ENCODE measurements at regions not wholly inside any gene's neighbourhood (a gene's known extent, or its start where the extent isn't known, plus 50 kb on each side); places are given as distances from the start of the nearest gene placed in this dataset.

GRCh38 chr12:113559466-113559865, 87.8 kb upstream of the LHX5 start:
- Histone ChIP-seq H3K4me2 (ENCODE audit: low read depth, low read length) (no peak overlapping the region), H2AFZ (ENCODE audit: low read length) (no peak overlapping the region), H3K27ac (ENCODE audit: low read length) (no peak overlapping the region), H3K9me2 (replicated peaks; ENCODE audit: insufficient read depth, low read length) (no peaks in the 10 kb centered on the region), H3F3A (ENCODE audit: insufficient read depth, low read length) (no peaks in the 10 kb centered on the region), H3K4me3 (ENCODE audit: low read length) (no peak overlapping the region), H3K79me2 (ENCODE audit: low read length) (no peaks in the 10 kb centered on the region), H3K36me3 (replicated peaks; ENCODE audit: insufficient read depth, low read length) (no peaks in the 10 kb centered on the region), H3K9me3 (replicated peaks; ENCODE audit: insufficient read depth, low read length) (no peaks in the 10 kb centered on the region), H3K4me1 (ENCODE audit: low read length) (no peaks in the 10 kb centered on the region), H4K20me1 (ENCODE audit: insufficient read depth, low read length) (no peaks in the 10 kb centered on the region), H3K27me3 (replicated peaks; ENCODE audit: insufficient read depth, low read length) (no peaks in the 10 kb centered on the region), H3K9ac (ENCODE audit: low read length) (no peak overlapping the region)
- TF ChIP-seq EZH2phosphoT487 (IDR thresholded peaks at IDR 0.05; ENCODE audit: low read length): no peak
- TF ChIP-seq EZH2 (optimal IDR thresholded peaks at IDR 0.05; ENCODE audit: low read depth, low read length): no peak
- no peak for TF ChIP-seq CTCF (IDR thresholded peaks at IDR 0.05; ENCODE audit: low read length)
- no peak for DNase-seq

GRCh38 chr12:113555226-113555625, 83.6 kb upstream of the LHX5 start:
- Histone ChIP-seq H3K9me3 (replicated peaks; ENCODE audit: insufficient read depth, low read length) (no peaks in the 10 kb centered on the region), H3K27me3 (replicated peaks; ENCODE audit: insufficient read depth, low read length) (no peaks in the 10 kb centered on the region), H2AFZ (ENCODE audit: low read length) (no peak overlapping the region), H3K4me3 (ENCODE audit: low read length) (no peak overlapping the region), H3K9me2 (replicated peaks; ENCODE audit: insufficient read depth, low read length) (no peaks in the 10 kb centered on the region), H3K27ac (ENCODE audit: low read length) (no peak overlapping the region), H3F3A (ENCODE audit: insufficient read depth, low read length) (no peaks in the 10 kb centered on the region), H3K4me2 (ENCODE audit: low read depth, low read length) (no peak overlapping the region), H3K9ac (ENCODE audit: low read length) (no peak overlapping the region), H3K36me3 (replicated peaks; ENCODE audit: insufficient read depth, low read length) (no peaks in the 10 kb centered on the region), H3K79me2 (ENCODE audit: low read length) (no peaks in the 10 kb centered on the region), H4K20me1 (ENCODE audit: insufficient read depth, low read length) (no peaks in the 10 kb centered on the region), H3K4me1 (ENCODE audit: low read length) (no peaks in the 10 kb centered on the region)
- no peak for DNase-seq
- TF ChIP-seq EZH2phosphoT487 (IDR thresholded peaks at IDR 0.05; ENCODE audit: low read length): no peak
- no peak for TF ChIP-seq EZH2 (optimal IDR thresholded peaks at IDR 0.05; ENCODE audit: low read depth, low read length)
- no peak for TF ChIP-seq CTCF (IDR thresholded peaks at IDR 0.05; ENCODE audit: low read length)

GRCh38 chr12:113552760-113553159, 81.1 kb upstream of the LHX5 start:
- no peaks in the 10 kb centered on the region for H3K36me3 ChIP-seq (replicated peaks; ENCODE audit: insufficient read depth, low read length)
- no peak for DNase-seq
- H3K79me2 ChIP-seq (ENCODE audit: low read length): no peaks in the 10 kb centered on the region
- H3K4me3 ChIP-seq (ENCODE audit: low read length): no peak overlapping the region
- TF ChIP-seq CTCF (IDR thresholded peaks at IDR 0.05; ENCODE audit: low read length): no peak
- no peak for TF ChIP-seq EZH2 (optimal IDR thresholded peaks at IDR 0.05; ENCODE audit: low read depth, low read length)
- TF ChIP-seq EZH2phosphoT487 (IDR thresholded peaks at IDR 0.05; ENCODE audit: low read length): no peak
- H3K4me1 ChIP-seq (ENCODE audit: low read length): no peaks in the 10 kb centered on the region
- no peak overlapping the region for H3K9ac ChIP-seq (ENCODE audit: low read length)
- H3K9me2 ChIP-seq (replicated peaks; ENCODE audit: insufficient read depth, low read length): no peaks in the 10 kb centered on the region
- no peak overlapping the region for H3K4me2 ChIP-seq (ENCODE audit: low read depth, low read length)
- no peaks in the 10 kb centered on the region for H3K9me3 ChIP-seq (replicated peaks; ENCODE audit: insufficient read depth, low read length)
- no peak overlapping the region for H2AFZ ChIP-seq (ENCODE audit: low read length)
- no peak overlapping the region for H3K27ac ChIP-seq (ENCODE audit: low read length)
- no peaks in the 10 kb centered on the region for H4K20me1 ChIP-seq (ENCODE audit: insufficient read depth, low read length)
- no peaks in the 10 kb centered on the region for H3F3A ChIP-seq (ENCODE audit: insufficient read depth, low read length)
- peaks cover 4% of the 10 kb centered on the region; the same call in 1 of the 2 replicates for H3K27me3 ChIP-seq (replicated peaks; ENCODE audit: insufficient read depth, low read length)
